CD4-positive, CD25-positive, alpha-beta regulatory T cell (primary cell): ENCODE measurements at regions not wholly inside any gene's neighbourhood (a gene's known extent, or its start where the extent isn't known, plus 50 kb on each side); places are given as distances from the start of the nearest gene placed in this dataset.

Experiments
- ATAC-seq, 2 donors: fragments of 150-1000 bp; cut with Tn5 transposase; one replicate each; pipeline ENCODE4 v1.10.0; 2021; ENCODE audit warnings: low read depth in 2 of 2, moderate number of reproducible peaks in 2 of 2, moderate library complexity in 1 of 2
- DNase-seq, 3 donors: peaks; one replicate each; pipeline versions ENCODE4 v3.0.0 to v3.0.0-alpha.2; 2012 to 2022; ENCODE audit warnings: mixed read lengths in 1 of 3
- H3K27ac ChIP-seq: one replicate; pipeline ENCODE4 v1.7.0; 2013; ENCODE audit warnings: mild to moderate bottlenecking, low read length; ENCODE audit not compliant: insufficient read depth, poor library complexity, severe bottlenecking
- H3K27me3 ChIP-seq: one replicate; pipeline ENCODE4 v1.7.0; 2013; ENCODE audit warnings: low read length; ENCODE audit not compliant: control insufficient read depth, insufficient read depth
- H3K36me3 ChIP-seq: one replicate; pipeline ENCODE4 v1.7.0; 2013; ENCODE audit warnings: mild to moderate bottlenecking, low read length, moderate library complexity; ENCODE audit not compliant: control insufficient read depth, insufficient read depth
- H3K4me1 ChIP-seq: 2 replicates; pipeline ENCODE4 v1.7.0; 2013; ENCODE audit warnings: mild to moderate bottlenecking, low read length; ENCODE audit not compliant: insufficient read depth, control insufficient read depth, poor library complexity, severe bottlenecking
- H3K4me3 ChIP-seq: one replicate; pipeline ENCODE4 v1.7.0; 2013; ENCODE audit warnings: low read depth, mild to moderate bottlenecking, low read length, moderate library complexity
- H3K9me3 ChIP-seq, 2 experiments: 1 replicate in 1 of 2; 2 replicates in 1 of 2; pipeline ENCODE4 v1.7.0; 2013; ENCODE audit warnings: low read length in 2 of 2, mild to moderate bottlenecking in 1 of 2, moderate library complexity in 1 of 2; ENCODE audit not compliant: control insufficient read depth in 2 of 2
- H3K27ac Mint-ChIP-seq, 3 donors: one replicate each; pipeline ENCODE4 v1.8.0; 2020 to 2022; ENCODE audit warnings: mild to moderate bottlenecking in 3 of 3, mixed read lengths in 3 of 3, moderate library complexity in 2 of 3
- H3K27me3 Mint-ChIP-seq: one replicate; pipeline ENCODE4 v1.8.0; 2022; ENCODE audit warnings: mild to moderate bottlenecking, mixed read lengths
- H3K36me3 Mint-ChIP-seq: one replicate; pipeline ENCODE4 v1.8.0; 2020; ENCODE audit warnings: mixed read lengths
- H3K4me1 Mint-ChIP-seq, 4 donors: one replicate each; pipeline ENCODE4 v1.8.0; 2020 to 2022; ENCODE audit warnings: mixed read lengths in 4 of 4, mild to moderate bottlenecking in 1 of 4
- H3K4me3 Mint-ChIP-seq, 4 donors: one replicate each; pipeline ENCODE4 v1.8.0; 2020 to 2022; ENCODE audit warnings: mild to moderate bottlenecking in 4 of 4, mixed read lengths in 4 of 4, moderate library complexity in 3 of 4
- H3K9me3 Mint-ChIP-seq, 7 donors: one replicate each; pipeline ENCODE4 v1.8.0; 2020 to 2022; ENCODE audit warnings: mixed read lengths in 7 of 7, mild to moderate bottlenecking in 3 of 7, moderate library complexity in 2 of 7

DNA sequence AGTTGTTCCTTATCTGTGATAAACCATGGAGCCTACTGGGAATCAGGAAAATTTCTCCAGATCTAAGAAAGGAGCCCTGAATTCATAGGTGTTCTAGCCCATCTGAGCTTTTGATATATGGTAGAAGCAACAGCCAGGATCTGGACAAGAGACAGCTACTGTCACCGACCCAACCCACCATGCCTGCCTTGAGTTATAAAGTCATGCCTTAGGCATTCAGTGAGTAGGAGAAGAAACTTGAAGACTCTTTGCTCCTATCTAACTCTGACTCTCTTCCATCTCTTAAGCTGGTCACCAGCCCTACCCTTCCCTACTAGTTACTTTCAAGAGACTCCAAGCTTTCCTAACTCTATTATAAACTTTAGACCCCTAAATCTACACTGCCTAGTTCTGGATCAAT, 83.9 kb upstream of the FAM9B start:
- no peak overlapping the region for H3K4me3 ChIP-seq
- no peaks in the 10 kb centered on the region for H3K36me3 ChIP-seq
- H3K27ac ChIP-seq = no peak overlapping the region
- Mint-ChIP-seq H3K36me3 (no peaks in the 10 kb centered on the region), H3K4me3 (no peak overlapping the region), H3K27ac (no peak overlapping the region), H3K4me1 (no peaks in the 10 kb centered on the region), H3K9me3 (peaks cover 0 to 2% (median 0%) of the 10 kb centered on the region in 7 donors), H3K27me3 (no peaks in the 10 kb centered on the region)
- no peaks in the 10 kb centered on the region for H3K27me3 ChIP-seq
- no peaks in the 10 kb centered on the region for H3K4me1 ChIP-seq
- ATAC-seq (no peak), DNase-seq (no peak)
- no peaks in the 10 kb centered on the region for H3K9me3 ChIP-seq

DNA sequence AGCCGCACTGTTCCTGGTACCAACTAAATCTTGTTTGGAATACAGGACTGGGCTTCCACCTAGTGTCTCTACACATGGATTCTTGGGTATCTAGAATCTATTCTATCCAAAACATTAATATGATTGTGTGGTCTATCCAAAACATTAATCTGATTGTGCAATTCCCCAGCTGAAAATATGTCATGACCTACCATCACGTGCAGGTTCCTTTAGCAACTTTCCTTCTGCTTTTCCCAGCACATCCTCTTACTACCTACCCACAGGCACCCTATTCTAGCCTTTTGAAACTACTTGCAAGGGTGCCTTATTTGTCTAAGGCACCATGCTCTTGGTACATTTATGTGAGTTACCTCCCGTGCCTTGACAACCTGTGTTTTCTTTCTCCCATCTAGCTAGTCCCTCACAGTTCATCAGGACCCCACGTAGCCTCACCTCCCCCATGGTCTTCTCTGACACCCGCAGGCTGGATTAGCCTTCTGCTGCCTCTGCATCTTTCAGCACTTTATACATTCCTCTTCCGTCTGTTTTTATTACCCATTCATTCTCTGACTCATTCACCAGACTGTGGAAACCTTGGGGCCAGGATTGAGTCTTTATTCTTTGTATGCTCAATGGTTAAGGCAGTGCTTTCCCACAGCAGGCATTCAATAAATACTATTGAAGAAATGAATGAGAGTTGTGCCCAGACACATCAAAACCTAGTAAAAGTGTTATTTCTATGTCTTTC, 88.8 kb upstream of the FAM9B start:
- H3K27ac Mint-ChIP-seq = no peak overlapping the region
- H3K27me3 ChIP-seq = no peaks in the 10 kb centered on the region
- ATAC-seq = no peak

GRCh38 chrX:9127986-9128385, 94.1 kb upstream of the FAM9B start:
- Histone ChIP-seq H3K4me3 (no peak overlapping the region), H3K27me3 (no peaks in the 10 kb centered on the region), H3K27ac (no peak overlapping the region), H3K4me1 (no peaks in the 10 kb centered on the region), H3K36me3 (no peaks in the 10 kb centered on the region), H3K9me3 (no peaks in the 10 kb centered on the region)
- Mint-ChIP-seq H3K27me3 (no peaks in the 10 kb centered on the region), H3K4me3 (no peak overlapping the region), H3K27ac (no peak overlapping the region), H3K36me3 (no peaks in the 10 kb centered on the region), H3K9me3 (peaks cover 0 to 4% (median 3%) of the 10 kb centered on the region in 7 donors), H3K4me1 (peaks cover 0 to 14% (median 7%) of the 10 kb centered on the region in 4 donors)
- ATAC-seq (no peak), DNase-seq (no peak)

More for the DNA sequence above, 88.8 kb upstream of the FAM9B start:
- no peaks in the 10 kb centered on the region for H3K4me1 Mint-ChIP-seq
- Histone ChIP-seq H3K4me3 (no peak overlapping the region), H3K36me3 (no peaks in the 10 kb centered on the region), H3K27ac (no peak overlapping the region), H3K4me1 (no peaks in the 10 kb centered on the region), H3K9me3 (no peaks in the 10 kb centered on the region)
- no peak overlapping the region for H3K4me3 Mint-ChIP-seq
- H3K27me3 Mint-ChIP-seq = no peaks in the 10 kb centered on the region
- no peak for DNase-seq
- H3K36me3 Mint-ChIP-seq = no peaks in the 10 kb centered on the region
- peaks cover 0 to 5% (median 0%) of the 10 kb centered on the region in 7 donors for H3K9me3 Mint-ChIP-seq

- Histone ChIP-seq H3K36me3 (no peaks in the 10 kb centered on the region), H3K27me3 (no peaks in the 10 kb centered on the region), H3K4me1 (no peaks in the 10 kb centered on the region), H3K27ac (no peak overlapping the region), H3K9me3 (no peaks in the 10 kb centered on the region), H3K4me3 (no peak overlapping the region)
- no peaks in the 10 kb centered on the region for H3K36me3 Mint-ChIP-seq
- peaks cover 0 to 4% (median 1%) of the 10 kb centered on the region in 7 donors for H3K9me3 Mint-ChIP-seq
- peaks cover 0 to 14% (median 7%) of the 10 kb centered on the region in 4 donors for H3K4me1 Mint-ChIP-seq
- H3K4me3 Mint-ChIP-seq = no peak overlapping the region
- H3K27me3 Mint-ChIP-seq = no peaks in the 10 kb centered on the region
- ATAC-seq (no peak), DNase-seq (peak in 1 of 3 donors; percentile 4)
- no peak overlapping the region for H3K27ac Mint-ChIP-seq
These were observed 96.1 kb upstream of the FAM9B start for GRCh38 chrX:9130031-9130430.

DNA sequence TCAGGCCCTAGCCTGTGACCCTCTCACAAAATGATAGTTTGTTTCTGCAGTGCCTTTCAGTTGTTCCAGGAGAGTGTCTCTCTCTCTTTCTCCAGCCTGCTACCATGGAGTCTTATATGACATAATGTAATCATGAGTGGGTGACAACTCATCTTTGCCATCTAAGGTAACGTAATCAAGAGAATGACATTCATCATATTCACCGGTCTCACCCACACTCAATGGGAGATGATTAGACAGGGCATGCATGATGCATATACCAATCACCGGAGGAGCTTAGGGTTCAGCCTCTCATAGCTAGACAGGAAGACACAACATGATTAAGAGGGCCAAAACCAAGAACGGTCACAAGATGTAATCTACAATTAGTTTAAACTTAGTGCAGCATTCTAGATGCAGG, 97.1 kb upstream of the FAM9B start:
- Histone ChIP-seq H3K27ac (no peak overlapping the region), H3K9me3 (no peaks in the 10 kb centered on the region), H3K4me1 (no peaks in the 10 kb centered on the region), H3K4me3 (no peak overlapping the region), H3K36me3 (no peaks in the 10 kb centered on the region), H3K27me3 (no peaks in the 10 kb centered on the region)
- Mint-ChIP-seq H3K9me3 (peaks cover 0 to 4% (median under 1%) of the 10 kb centered on the region in 7 donors), H3K36me3 (no peaks in the 10 kb centered on the region), H3K4me1 (peaks cover 0 to 14% (median 7%) of the 10 kb centered on the region in 4 donors), H3K27me3 (no peaks in the 10 kb centered on the region), H3K27ac (no peak overlapping the region), H3K4me3 (no peak overlapping the region)
- DNase-seq (peak in 1 of 3 donors; percentile 2), ATAC-seq (peak in 1 of 2 donors; percentile 25)

GRCh38 chrX:9132036-9132638, 98.2 kb upstream of the FAM9B start:
- Mint-ChIP-seq H3K27me3 (no peaks in the 10 kb centered on the region), H3K4me1 (peaks cover 0 to 14% (median 7%) of the 10 kb centered on the region in 4 donors), H3K4me3 (no peak overlapping the region), H3K9me3 (peaks cover 0 to 4% (median 1%) of the 10 kb centered on the region in 7 donors), H3K27ac (no peak overlapping the region), H3K36me3 (no peaks in the 10 kb centered on the region)
- no peak overlapping the region for H3K4me3 ChIP-seq
- H3K27ac ChIP-seq = no peak overlapping the region
- DNase-seq (no peak), ATAC-seq (no peak)
- no peaks in the 10 kb centered on the region for H3K4me1 ChIP-seq
- no peaks in the 10 kb centered on the region for H3K27me3 ChIP-seq
- no peaks in the 10 kb centered on the region for H3K36me3 ChIP-seq
- no peaks in the 10 kb centered on the region for H3K9me3 ChIP-seq

DNA sequence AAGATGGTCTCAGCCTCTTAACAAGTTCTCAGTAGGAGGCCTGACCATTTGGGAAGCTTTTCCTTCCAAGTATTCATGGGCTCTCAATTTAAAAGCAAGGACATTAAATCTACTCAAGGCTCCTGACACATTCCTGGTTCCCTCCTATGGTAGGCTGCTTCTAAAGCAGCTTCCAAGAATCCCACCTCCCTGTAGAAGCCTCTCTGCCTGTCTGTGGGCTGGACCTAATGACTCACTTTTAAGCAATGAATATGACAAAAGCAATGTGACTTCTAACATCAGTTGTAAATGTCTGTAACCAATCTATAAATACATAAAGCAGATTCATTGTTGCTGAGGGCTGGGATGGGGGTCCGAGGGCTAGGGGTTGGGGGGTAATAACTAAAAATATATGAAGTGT, 99.5 kb upstream of the FAM9B start:
- Mint-ChIP-seq H3K4me1 (peaks cover 0 to 14% (median 7%) of the 10 kb centered on the region in 4 donors), H3K27ac (no peak overlapping the region), H3K36me3 (no peaks in the 10 kb centered on the region), H3K9me3 (peaks cover 0 to 4% (median 1%) of the 10 kb centered on the region in 7 donors), H3K4me3 (no peak overlapping the region), H3K27me3 (no peaks in the 10 kb centered on the region)
- Histone ChIP-seq H3K4me1 (no peaks in the 10 kb centered on the region), H3K27ac (no peak overlapping the region), H3K9me3 (no peaks in the 10 kb centered on the region), H3K4me3 (no peak overlapping the region), H3K36me3 (no peaks in the 10 kb centered on the region), H3K27me3 (no peaks in the 10 kb centered on the region)
- DNase-seq (no peak), ATAC-seq (no peak)

GRCh38 chrX:9134366-9134765, 100.4 kb upstream of the FAM9B start:
- H3K9me3 ChIP-seq = no peaks in the 10 kb centered on the region
- Mint-ChIP-seq H3K4me1 (peaks cover 0 to 14% (median 7%) of the 10 kb centered on the region in 4 donors), H3K27ac (no peak overlapping the region), H3K4me3 (no peak overlapping the region), H3K9me3 (peaks cover 0 to 4% (median 1%) of the 10 kb centered on the region in 7 donors), H3K27me3 (no peaks in the 10 kb centered on the region), H3K36me3 (no peaks in the 10 kb centered on the region)
- no peaks in the 10 kb centered on the region for H3K36me3 ChIP-seq
- no peak overlapping the region for H3K27ac ChIP-seq
- no peak for ATAC-seq
- H3K27me3 ChIP-seq = no peaks in the 10 kb centered on the region
- no peaks in the 10 kb centered on the region for H3K4me1 ChIP-seq
- no peak overlapping the region for H3K4me3 ChIP-seq
- DNase-seq = no peak
